Fibroblast of peridontal ligament (primary cell): ENCODE measurements at regions not wholly inside any gene's neighbourhood (a gene's known extent, or its start where the extent isn't known, plus 50 kb on each side); places are given as distances from the start of the nearest gene placed in this dataset.

Experiments
- DNase-seq: peaks from one replicate; pipeline ENCODE4 v3.0.0-alpha.2; 2010; ENCODE audit errors: extremely low read depth

- no peak for DNase-seq
Observed at GRCh38 chr19:28509079-28509895, 703.7 kb downstream of the UQCRFS1 start.

GRCh38 chr19:28508666-28509065 lies 704.3 kb downstream of the UQCRFS1 start:
- no peak for DNase-seq

GRCh38 chr19:28505933-28506332 lies 707.0 kb downstream of the UQCRFS1 start:
- no peak for DNase-seq

- no peak for DNase-seq
Observed at GRCh38 chr19:28505134-28505533, 707.8 kb downstream of the UQCRFS1 start.

GRCh38 chr19:28504727-28505126 lies 708.2 kb downstream of the UQCRFS1 start:
- no peak for DNase-seq

- DNase-seq, result no peak
Observed at GRCh38 chr19:28504139-28504538, 708.8 kb downstream of the UQCRFS1 start.

- no peak for DNase-seq
Observed at GRCh38 chr19:28502879-28503734, 709.8 kb downstream of the UQCRFS1 start.

- no peak for DNase-seq
Observed at GRCh38 chr19:28501976-28502375, 711.0 kb downstream of the UQCRFS1 start.

- DNase-seq, result no peak
Observed at GRCh38 chr19:28500982-28501630, 711.8 kb downstream of the UQCRFS1 start.

- DNase-seq, result no peak
Observed at GRCh38 chr19:28500296-28500695, 712.7 kb downstream of the UQCRFS1 start.

- no peak for DNase-seq
Observed at GRCh38 chr19:28498404-28498976, 714.5 kb downstream of the UQCRFS1 start.

GRCh38 chr19:28497887-28498286 lies 715.1 kb downstream of the UQCRFS1 start:
- no peak for DNase-seq

GRCh38 chr19:28497137-28497536 lies 715.8 kb downstream of the UQCRFS1 start:
- DNase-seq, result no peak

GRCh38 chr19:28495046-28495445 lies 717.9 kb downstream of the UQCRFS1 start:
- DNase-seq, result no peak

GRCh38 chr19:28494461-28494860 lies 718.5 kb downstream of the UQCRFS1 start:
- no peak for DNase-seq

- DNase-seq, result no peak
Observed at GRCh38 chr19:28493884-28494283, 719.1 kb downstream of the UQCRFS1 start.

- DNase-seq, result no peak
Observed at GRCh38 chr19:28492621-28493020, 720.3 kb downstream of the UQCRFS1 start.

GRCh38 chr19:28492201-28492600 lies 720.8 kb downstream of the UQCRFS1 start:
- DNase-seq, result no peak

- DNase-seq, result no peak
Observed at GRCh38 chr19:28489776-28490175, 723.2 kb downstream of the UQCRFS1 start.

GRCh38 chr19:28489126-28489660 lies 723.8 kb downstream of the UQCRFS1 start:
- DNase-seq, result no peak

GRCh38 chr19:28487999-28488398 lies 725.0 kb downstream of the UQCRFS1 start:
- DNase-seq, result no peak

- DNase-seq, result no peak
Observed at GRCh38 chr19:28486926-28487325, 726.0 kb downstream of the UQCRFS1 start.
